ENCODE measurements at regions not wholly inside any gene's neighbourhood (a gene's known extent, or its start where the extent isn't known, plus 50 kb on each side); places are given as distances from the start of the nearest gene placed in this dataset.

DNA sequence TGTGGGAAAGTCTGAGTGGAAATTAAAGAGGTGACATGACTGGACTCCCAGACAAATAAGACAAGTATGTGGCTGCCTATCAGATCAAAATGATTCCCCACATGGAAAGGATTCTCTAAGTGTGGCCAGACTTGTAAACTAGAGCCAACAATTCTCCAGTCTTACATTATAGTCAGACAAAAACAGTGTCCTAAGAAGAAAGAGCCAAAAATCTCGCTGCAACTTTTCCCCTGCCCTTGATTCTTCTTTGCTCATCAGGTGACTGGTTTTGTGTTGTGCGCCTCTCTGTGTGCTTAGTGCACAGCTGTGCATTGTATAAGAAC lies 164.2 kb upstream of the TARS1 start:
- Histone ChIP-seq H3K27ac (ENCODE audit: low read length) (no peak overlapping the region), H3K9me3 (ENCODE audit: control insufficient read depth in 2 of 2, low read length in 2 of 2) (no peaks in the 10 kb centered on the region), H3K4me1 (ENCODE audit: control insufficient read depth, insufficient read depth, low read length) (no peaks in the 10 kb centered on the region), H3K9ac (ENCODE audit: low read length in 2 of 2) (no peak overlapping the region), H3K27me3 (ENCODE audit: control insufficient read depth in 1 of 2, insufficient read depth in 2 of 2, low read length in 2 of 2) (no peaks in the 10 kb centered on the region), H3K4me3 (ENCODE audit: low read length in 2 of 2) (no peak overlapping the region), H3K36me3 (ENCODE audit: control insufficient read depth in 2 of 2, insufficient read depth in 2 of 2, low read length in 2 of 2) (no peaks in the 10 kb centered on the region)

DNA sequence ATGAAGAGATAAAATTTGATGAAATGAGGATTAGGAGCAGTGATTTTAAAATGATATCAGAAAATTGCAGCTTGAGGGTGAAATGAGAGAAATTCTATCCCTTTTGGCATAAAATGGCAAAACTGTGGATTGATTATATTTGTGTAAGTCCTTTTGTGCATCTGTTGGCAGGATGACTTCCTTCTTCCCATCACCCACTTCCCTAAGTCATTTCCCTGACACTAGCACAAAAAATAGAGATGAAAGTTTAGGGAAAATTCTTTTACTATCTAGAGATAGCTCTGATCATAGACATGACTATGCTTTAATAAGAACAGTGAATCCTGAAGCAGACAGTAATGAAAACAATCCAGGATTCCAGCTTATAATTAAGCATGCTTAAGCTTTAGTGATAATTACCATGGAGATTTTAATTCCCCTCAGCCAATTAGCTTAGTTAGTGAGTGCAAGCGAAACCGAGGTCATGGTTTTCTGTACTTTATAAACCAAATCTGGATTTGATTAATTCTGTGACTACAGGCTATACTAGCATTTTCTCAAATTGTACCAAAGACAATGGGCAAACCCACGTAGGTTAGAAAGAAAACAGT lies 163.6 kb upstream of the TARS1 start:
- Histone ChIP-seq H3K9me3 (ENCODE audit: control insufficient read depth in 2 of 2, low read length in 2 of 2) (no peaks in the 10 kb centered on the region), H3K4me3 (ENCODE audit: low read length in 2 of 2) (no peak overlapping the region), H3K27me3 (ENCODE audit: control insufficient read depth in 1 of 2, insufficient read depth in 2 of 2, low read length in 2 of 2) (no peaks in the 10 kb centered on the region), H3K36me3 (ENCODE audit: control insufficient read depth in 2 of 2, insufficient read depth in 2 of 2, low read length in 2 of 2) (no peaks in the 10 kb centered on the region), H3K27ac (ENCODE audit: low read length) (no peak overlapping the region), H3K9ac (ENCODE audit: low read length in 2 of 2) (no peak overlapping the region), H3K4me1 (ENCODE audit: control insufficient read depth, insufficient read depth, low read length) (no peaks in the 10 kb centered on the region)

DNA sequence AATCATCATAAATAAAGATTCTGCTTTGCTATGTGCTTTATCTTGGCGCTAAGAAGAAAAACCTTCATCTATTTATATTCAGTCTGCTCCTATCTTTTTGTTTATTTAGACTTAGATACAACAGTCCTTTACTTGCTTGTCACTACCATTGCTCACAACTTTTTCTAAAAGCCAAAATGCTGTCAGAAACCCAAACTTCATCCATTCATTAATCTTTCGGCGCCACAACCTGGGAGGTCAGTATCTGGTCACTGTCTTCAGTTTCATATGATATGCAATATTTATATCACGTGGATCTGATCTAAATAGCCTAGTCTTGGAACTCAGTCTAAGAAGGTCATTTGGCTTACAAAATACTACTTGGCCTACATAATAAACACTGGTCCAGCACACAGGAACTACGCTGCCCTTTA lies 159.3 kb upstream of the TARS1 start:
- Histone ChIP-seq H3K9me3 (ENCODE audit: control insufficient read depth in 2 of 2, low read length in 2 of 2) (no peaks in the 10 kb centered on the region), H3K9ac (ENCODE audit: low read length in 2 of 2) (no peak overlapping the region), H3K27ac (ENCODE audit: low read length) (no peak overlapping the region), H3K4me1 (ENCODE audit: control insufficient read depth, insufficient read depth, low read length) (no peaks in the 10 kb centered on the region), H3K36me3 (ENCODE audit: control insufficient read depth in 2 of 2, insufficient read depth in 2 of 2, low read length in 2 of 2) (no peaks in the 10 kb centered on the region), H3K27me3 (ENCODE audit: control insufficient read depth in 1 of 2, insufficient read depth in 2 of 2, low read length in 2 of 2) (no peaks in the 10 kb centered on the region), H3K4me3 (ENCODE audit: low read length in 2 of 2) (no peak overlapping the region)

DNA sequence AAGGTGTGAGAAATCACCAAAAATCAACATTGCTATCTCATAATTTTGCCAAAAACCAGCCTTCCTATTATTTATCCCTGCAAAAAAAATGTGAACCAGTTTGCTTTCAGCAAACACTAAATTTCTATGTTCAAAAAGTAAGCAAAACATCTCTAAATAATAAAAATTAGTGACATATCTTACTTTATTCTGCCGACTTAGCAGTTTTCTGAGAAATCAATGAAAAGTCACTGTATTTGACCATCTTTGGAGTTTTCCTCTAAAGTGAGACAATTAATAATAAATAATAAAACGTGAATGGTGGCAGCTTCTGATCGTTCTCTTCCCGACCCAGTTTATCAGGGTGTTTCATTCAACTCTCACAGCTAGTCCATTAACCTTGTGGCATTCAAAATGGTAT lies 158.6 kb upstream of the TARS1 start:
- Histone ChIP-seq H3K9me3 (ENCODE audit: control insufficient read depth in 2 of 2, low read length in 2 of 2) (no peaks in the 10 kb centered on the region), H3K9ac (ENCODE audit: low read length in 2 of 2) (no peak overlapping the region), H3K36me3 (ENCODE audit: control insufficient read depth in 2 of 2, insufficient read depth in 2 of 2, low read length in 2 of 2) (no peaks in the 10 kb centered on the region), H3K27me3 (ENCODE audit: control insufficient read depth in 1 of 2, insufficient read depth in 2 of 2, low read length in 2 of 2) (no peaks in the 10 kb centered on the region), H3K4me1 (ENCODE audit: control insufficient read depth, insufficient read depth, low read length) (no peaks in the 10 kb centered on the region), H3K4me3 (ENCODE audit: low read length in 2 of 2) (no peak overlapping the region), H3K27ac (ENCODE audit: low read length) (no peak overlapping the region)

DNA sequence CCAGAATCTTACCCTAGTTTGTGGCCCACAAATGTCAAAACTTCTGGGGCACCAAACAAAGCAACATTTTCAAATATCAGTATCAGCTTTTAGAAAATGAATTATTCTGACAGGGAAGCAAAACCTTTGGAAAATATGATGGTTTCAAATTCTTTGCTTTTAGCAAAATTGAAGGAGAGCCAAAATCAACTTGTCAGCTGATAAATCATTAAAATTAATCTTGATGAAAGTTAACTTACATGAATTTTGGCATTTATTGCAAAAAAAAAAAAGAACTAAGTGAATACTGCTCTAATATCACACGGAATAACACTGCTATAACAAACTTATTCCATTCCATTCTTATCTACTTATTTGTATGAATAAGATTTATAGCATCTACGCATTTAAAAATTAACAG lies 158.1 kb upstream of the TARS1 start:
- no peak overlapping the region for H3K4me3 ChIP-seq (ENCODE audit: low read length in 2 of 2)
- no peak overlapping the region for H3K27ac ChIP-seq (ENCODE audit: low read length)
- no peaks in the 10 kb centered on the region for H3K36me3 ChIP-seq (ENCODE audit: control insufficient read depth in 2 of 2, insufficient read depth in 2 of 2, low read length in 2 of 2)
- no peak overlapping the region for H3K9ac ChIP-seq (ENCODE audit: low read length in 2 of 2)
- no peaks in the 10 kb centered on the region for H3K27me3 ChIP-seq (ENCODE audit: control insufficient read depth in 1 of 2, insufficient read depth in 2 of 2, low read length in 2 of 2)
- H3K4me1 ChIP-seq (ENCODE audit: control insufficient read depth, insufficient read depth, low read length) = no peaks in the 10 kb centered on the region
- no peaks in the 10 kb centered on the region for H3K9me3 ChIP-seq (ENCODE audit: control insufficient read depth in 2 of 2, low read length in 2 of 2)

DNA sequence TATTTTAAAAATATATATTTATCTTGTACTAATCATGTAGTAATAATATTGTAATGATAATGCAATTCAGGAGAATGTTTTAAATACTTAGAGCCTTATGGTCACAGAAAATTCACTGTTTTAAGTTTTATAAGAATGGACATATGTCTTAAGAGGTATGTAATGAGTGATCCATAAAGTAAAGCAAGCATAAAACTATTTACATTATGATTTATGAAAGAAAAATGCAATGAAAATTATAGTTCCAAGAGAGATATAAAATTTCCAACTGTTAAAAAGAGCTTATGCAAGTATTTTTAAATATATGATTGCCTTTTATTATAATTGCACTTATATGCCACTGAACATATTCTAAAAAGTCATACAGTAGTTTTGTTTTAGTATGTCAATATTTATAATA lies 157.5 kb upstream of the TARS1 start:
- no peaks in the 10 kb centered on the region for H3K4me1 ChIP-seq (ENCODE audit: control insufficient read depth, insufficient read depth, low read length)
- H3K27me3 ChIP-seq (ENCODE audit: control insufficient read depth in 1 of 2, insufficient read depth in 2 of 2, low read length in 2 of 2) = no peaks in the 10 kb centered on the region
- no peaks in the 10 kb centered on the region for H3K9me3 ChIP-seq (ENCODE audit: control insufficient read depth in 2 of 2, low read length in 2 of 2)
- H3K27ac ChIP-seq (ENCODE audit: low read length) = no peak overlapping the region
- no peaks in the 10 kb centered on the region for H3K36me3 ChIP-seq (ENCODE audit: control insufficient read depth in 2 of 2, insufficient read depth in 2 of 2, low read length in 2 of 2)
- H3K4me3 ChIP-seq (ENCODE audit: low read length in 2 of 2) = no peak overlapping the region
- no peak overlapping the region for H3K9ac ChIP-seq (ENCODE audit: low read length in 2 of 2)

DNA sequence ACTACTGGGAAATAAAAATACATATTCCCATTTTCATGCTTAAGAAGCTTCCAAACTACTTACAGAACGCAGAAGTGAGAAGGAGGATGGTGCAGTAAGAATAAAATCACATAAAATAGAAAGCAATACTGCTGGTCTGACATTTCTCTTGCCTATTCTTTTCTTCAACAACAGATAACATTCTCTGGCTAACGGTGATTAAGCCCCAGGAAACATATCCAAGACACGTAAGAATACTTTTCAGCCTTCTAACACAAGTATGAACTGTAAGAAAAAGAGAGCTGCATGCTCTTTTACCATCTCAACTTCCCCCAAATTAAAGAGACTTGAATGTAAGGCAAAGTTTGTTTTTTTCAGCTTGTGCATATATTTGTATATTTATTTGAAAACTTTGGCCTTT lies 156.1 kb upstream of the TARS1 start:
- Histone ChIP-seq H3K36me3 (ENCODE audit: control insufficient read depth in 2 of 2, insufficient read depth in 2 of 2, low read length in 2 of 2) (no peaks in the 10 kb centered on the region), H3K4me3 (ENCODE audit: low read length in 2 of 2) (no peak overlapping the region), H3K27me3 (ENCODE audit: control insufficient read depth in 1 of 2, insufficient read depth in 2 of 2, low read length in 2 of 2) (no peaks in the 10 kb centered on the region), H3K9ac (ENCODE audit: low read length in 2 of 2) (no peak overlapping the region), H3K4me1 (ENCODE audit: control insufficient read depth, insufficient read depth, low read length) (no peaks in the 10 kb centered on the region), H3K27ac (ENCODE audit: low read length) (no peak overlapping the region), H3K9me3 (ENCODE audit: control insufficient read depth in 2 of 2, low read length in 2 of 2) (no peaks in the 10 kb centered on the region)

DNA sequence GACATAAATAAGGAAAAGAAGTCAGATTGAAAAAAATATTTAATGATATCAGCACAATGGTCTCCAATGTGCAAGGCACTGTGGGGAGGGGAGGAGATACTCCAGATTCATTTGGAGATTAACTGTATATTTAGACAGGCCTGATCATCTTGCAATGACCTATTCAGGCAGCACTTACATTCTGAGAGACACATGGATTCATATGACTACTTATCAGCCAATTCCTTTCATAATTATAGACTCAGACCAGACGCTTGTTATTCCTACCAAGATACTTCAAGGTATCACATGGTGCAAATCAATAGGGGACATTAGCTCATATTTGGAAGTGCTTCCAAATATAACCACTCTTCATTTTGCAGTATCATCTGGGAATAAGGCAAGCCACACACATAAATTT lies 153.5 kb upstream of the TARS1 start:
- Histone ChIP-seq H3K4me3 (ENCODE audit: low read length in 2 of 2) (no peak overlapping the region), H3K27me3 (ENCODE audit: control insufficient read depth in 1 of 2, insufficient read depth in 2 of 2, low read length in 2 of 2) (no peaks in the 10 kb centered on the region), H3K4me1 (ENCODE audit: control insufficient read depth, insufficient read depth, low read length) (no peaks in the 10 kb centered on the region), H3K9me3 (ENCODE audit: control insufficient read depth in 2 of 2, low read length in 2 of 2) (no peaks in the 10 kb centered on the region), H3K9ac (ENCODE audit: low read length in 2 of 2) (no peak overlapping the region), H3K36me3 (ENCODE audit: control insufficient read depth in 2 of 2, insufficient read depth in 2 of 2, low read length in 2 of 2) (no peaks in the 10 kb centered on the region), H3K27ac (ENCODE audit: low read length) (no peak overlapping the region)

DNA sequence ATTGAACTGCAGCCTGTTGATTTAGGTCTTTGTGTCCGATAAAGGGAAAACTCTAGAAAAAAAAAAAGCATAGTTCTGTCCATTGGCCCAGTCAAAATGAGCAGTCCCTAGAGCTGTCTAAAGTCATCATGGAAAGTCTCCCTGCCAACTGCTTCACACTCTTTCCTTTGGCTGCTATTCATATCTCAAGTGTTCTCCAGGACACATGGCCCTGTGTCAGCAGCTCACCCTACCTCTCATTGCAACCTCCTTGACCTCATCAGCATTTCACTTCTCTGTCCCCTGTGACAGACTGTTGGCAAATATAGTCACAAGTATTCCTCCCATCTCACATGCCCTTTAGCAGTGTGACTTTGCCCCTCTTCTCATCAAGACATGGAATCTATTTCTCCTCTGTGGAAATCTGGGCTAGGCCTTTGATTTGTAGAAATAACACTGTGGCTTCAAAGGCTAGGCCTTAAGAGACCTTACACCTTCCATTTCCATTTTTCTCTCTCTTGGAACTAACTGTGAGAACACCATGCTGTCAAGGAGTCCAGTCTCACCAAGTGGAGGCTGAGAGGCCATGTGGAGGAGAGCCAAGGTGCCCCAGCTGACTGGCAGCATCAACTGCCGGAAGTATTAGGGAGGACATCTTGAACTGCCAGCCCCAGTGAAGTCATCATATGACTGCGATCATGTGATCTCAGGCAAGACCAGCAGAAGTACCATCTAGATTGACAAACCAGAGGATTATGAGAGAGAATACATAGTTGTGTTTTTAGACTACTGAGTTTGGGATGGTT lies 149.4 kb upstream of the TARS1 start:
- Histone ChIP-seq H3K4me1 (ENCODE audit: control insufficient read depth, insufficient read depth, low read length) (no peaks in the 10 kb centered on the region), H3K9ac (ENCODE audit: low read length in 2 of 2) (no peak overlapping the region), H3K27ac (ENCODE audit: low read length) (no peak overlapping the region), H3K9me3 (ENCODE audit: control insufficient read depth in 2 of 2, low read length in 2 of 2) (no peaks in the 10 kb centered on the region), H3K27me3 (ENCODE audit: control insufficient read depth in 1 of 2, insufficient read depth in 2 of 2, low read length in 2 of 2) (no peaks in the 10 kb centered on the region), H3K36me3 (ENCODE audit: control insufficient read depth in 2 of 2, insufficient read depth in 2 of 2, low read length in 2 of 2) (no peaks in the 10 kb centered on the region), H3K4me3 (ENCODE audit: low read length in 2 of 2) (no peak overlapping the region)

DNA sequence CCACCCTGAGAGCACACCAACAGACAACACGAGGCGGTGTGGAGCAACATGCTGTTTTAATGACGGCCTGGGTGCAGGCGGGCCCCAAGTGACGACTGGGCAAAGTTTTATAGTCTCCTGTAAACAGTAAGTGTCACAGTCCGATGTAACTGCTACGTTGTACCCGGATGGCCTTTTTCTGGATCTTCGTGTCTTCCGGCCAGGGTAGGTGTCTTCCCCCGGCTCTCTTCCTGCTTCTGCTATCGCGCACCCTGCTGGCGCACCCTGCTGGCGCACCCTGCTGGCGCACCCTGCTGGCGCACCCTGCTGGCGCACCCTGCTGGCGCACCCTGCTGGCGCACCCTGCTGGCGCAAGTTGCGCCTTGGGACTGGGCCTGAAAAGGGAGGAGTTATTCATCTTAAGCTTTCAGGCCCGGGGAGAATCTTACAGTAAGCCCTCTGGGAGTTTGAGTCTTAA lies 143.0 kb upstream of the TARS1 start:
- peaks cover 3% of the 10 kb centered on the region for H3K4me1 ChIP-seq (ENCODE audit: control insufficient read depth, insufficient read depth, low read length)
- H3K27me3 ChIP-seq (ENCODE audit: control insufficient read depth in 1 of 2, insufficient read depth in 2 of 2, low read length in 2 of 2) = no peaks in the 10 kb centered on the region
- H3K9me3 ChIP-seq (ENCODE audit: control insufficient read depth in 2 of 2, low read length in 2 of 2) = no peaks in the 10 kb centered on the region
- no peak overlapping the region for H3K9ac ChIP-seq (ENCODE audit: low read length in 2 of 2)
- no peaks in the 10 kb centered on the region for H3K36me3 ChIP-seq (ENCODE audit: control insufficient read depth in 2 of 2, insufficient read depth in 2 of 2, low read length in 2 of 2)
- H3K27ac ChIP-seq (ENCODE audit: low read length) = no peak overlapping the region
- H3K4me3 ChIP-seq (ENCODE audit: low read length in 2 of 2) = no peak overlapping the region

DNA sequence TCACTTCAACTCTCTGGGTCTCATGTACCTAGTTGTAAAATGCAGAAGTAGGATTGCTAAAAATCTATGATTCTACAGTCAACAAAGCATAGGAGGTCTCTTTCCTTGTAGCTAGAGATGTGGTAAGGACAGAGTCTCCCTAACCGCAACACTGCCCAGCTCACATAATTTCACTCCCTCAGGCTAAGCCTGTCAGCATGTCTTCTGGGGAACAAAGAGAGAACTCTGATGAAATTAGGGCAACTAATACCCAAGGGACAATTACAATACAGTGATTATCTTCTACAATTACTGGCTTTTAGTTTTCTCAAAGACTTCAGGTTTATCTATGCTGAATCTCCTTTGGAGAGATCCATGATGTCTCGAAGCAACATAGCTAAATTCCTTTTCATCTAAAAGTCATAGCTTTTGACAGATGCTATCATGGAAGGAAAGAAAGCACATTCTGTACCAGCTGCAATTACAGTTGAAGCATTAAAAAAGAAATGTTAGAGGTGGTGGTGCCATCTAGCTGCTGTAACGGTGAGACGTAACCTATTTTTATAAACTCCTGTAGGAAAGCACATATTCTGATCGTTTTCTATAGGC lies 141.1 kb upstream of the TARS1 start:
- no peaks in the 10 kb centered on the region for H3K36me3 ChIP-seq (ENCODE audit: control insufficient read depth in 2 of 2, insufficient read depth in 2 of 2, low read length in 2 of 2)
- H3K9me3 ChIP-seq (ENCODE audit: control insufficient read depth in 2 of 2, low read length in 2 of 2) = no peaks in the 10 kb centered on the region
- peak overlapping the region in 1 of 2 donors; percentile 43 for H3K9ac ChIP-seq (ENCODE audit: low read length in 2 of 2)
- H3K27me3 ChIP-seq (ENCODE audit: control insufficient read depth in 1 of 2, insufficient read depth in 2 of 2, low read length in 2 of 2) = no peaks in the 10 kb centered on the region
- peak overlapping the region; percentile 7 for H3K27ac ChIP-seq (ENCODE audit: low read length)
- peak overlapping the region in 1 of 2 donors; percentile 4 for H3K4me3 ChIP-seq (ENCODE audit: low read length in 2 of 2)
- peaks cover 3% of the 10 kb centered on the region for H3K4me1 ChIP-seq (ENCODE audit: control insufficient read depth, insufficient read depth, low read length)
